ENCODE measurements at regions not wholly inside any gene's neighbourhood (a gene's known extent, or its start where the extent isn't known, plus 50 kb on each side); places are given as distances from the start of the nearest gene placed in this dataset.

GRCh38 chrX:40157228-40158035, 59.7 kb upstream of the BCOR start:
- no peak for DNase-seq (ENCODE audit: low read depth)
- H3K4me3 ChIP-seq (ENCODE audit: low read length): peak overlapping the region; percentile 32
- TF ChIP-seq CTCF (IDR thresholded peaks at IDR 0.05; ENCODE audit: insufficient read depth, low read depth, low read length, missing control alignments): no peak

GRCh38 chrX:40156470-40157227, 58.9 kb upstream of the BCOR start:
- TF ChIP-seq CTCF (IDR thresholded peaks at IDR 0.05; ENCODE audit: insufficient read depth, low read depth, low read length, missing control alignments): no peak
- no peak for DNase-seq (ENCODE audit: low read depth)
- H3K4me3 ChIP-seq (ENCODE audit: low read length): no peak overlapping the region

GRCh38 chrX:40155589-40156469, 58.1 kb upstream of the BCOR start:
- no peak for DNase-seq (ENCODE audit: low read depth)
- peak overlapping the region; percentile 29 for H3K4me3 ChIP-seq (ENCODE audit: low read length)
- no peak for TF ChIP-seq CTCF (IDR thresholded peaks at IDR 0.05; ENCODE audit: insufficient read depth, low read depth, low read length, missing control alignments)

- no peak for DNase-seq (ENCODE audit: low read depth)
- TF ChIP-seq CTCF (IDR thresholded peaks at IDR 0.05; ENCODE audit: insufficient read depth, low read depth, low read length, missing control alignments): no peak
- H3K4me3 ChIP-seq (ENCODE audit: low read length): peak overlapping the region; percentile 29
Measured at GRCh38 chrX:40154853-40155588, 57.3 kb upstream of the BCOR start.

- TF ChIP-seq CTCF (IDR thresholded peaks at IDR 0.05; ENCODE audit: insufficient read depth, low read depth, low read length, missing control alignments): no peak
- H3K4me3 ChIP-seq (ENCODE audit: low read length): peak overlapping the region; percentile 22
- DNase-seq (ENCODE audit: low read depth): no peak
Measured at GRCh38 chrX:40154250-40154852, 56.6 kb upstream of the BCOR start.
